Tibial artery (tissue), 4 donors: ENCODE measurements at regions not wholly inside any gene's neighbourhood (a gene's known extent, or its start where the extent isn't known, plus 50 kb on each side); places are given as distances from the start of the nearest gene placed in this dataset.
"Not testable (repeated sequence)": the region's sequence is repeated elsewhere in the genome, so short reads cannot be mapped to it uniquely, and the experiment has no call there.

Source experiments
- DNase-seq, 2 donors: peaks; one replicate each; pipeline ENCODE4 v3.0.0-alpha.2; 2019
- H3K27ac ChIP-seq, 2 donors: fragments of 200-600 bp; sonication (generic) in 1 of 2; 1 replicate in 1 of 2; 2 replicates in 1 of 2; pipeline ENCODE4 v1.5.1; 2018 to 2019; ENCODE audit warnings: mild to moderate bottlenecking in 1 of 2
- H3K27me3 ChIP-seq, 2 donors: fragments of 200-600 bp; sonication (generic) in 1 of 2; one replicate each; pipeline versions ENCODE4 v1.5.1 to v1.6.0; 2016 to 2019
- H3K36me3 ChIP-seq, 3 donors: fragments of 200-600 bp; sonication (generic) in 2 of 3; one replicate each; pipeline ENCODE4 v1.5.1; 2016 to 2019; ENCODE audit warnings: mild to moderate bottlenecking in 2 of 3
- H3K4me1 ChIP-seq, 4 donors: fragments of 200-600 bp; sonication (generic) in 2 of 4; 1 replicate in 3 of 4; 2 replicates in 1 of 4; pipeline ENCODE4 v1.5.1; 2016 to 2019
- H3K4me3 ChIP-seq, 2 donors: fragments of 200-600 bp; sonication (generic) in 1 of 2; 1 replicate in 1 of 2; 2 replicates in 1 of 2; pipeline ENCODE4 v1.5.1; 2018 to 2019; ENCODE audit warnings: mild to moderate bottlenecking in 2 of 2
- H3K9me3 ChIP-seq, 3 donors: fragments of 200-600 bp; sonication (generic) in 1 of 3; one replicate each; pipeline ENCODE4 v1.5.1; 2016 to 2019
- CTCF ChIP-seq, 2 experiments: fragments of 200-600 bp in 1 of 2; fragments of 450-650 bp in 1 of 2; IDR thresholded peaks; one replicate each; pipeline ENCODE4 v1.5.1; 2017 to 2019; ENCODE audit warnings: antibody characterized with exemption in 2 of 2, mild to moderate bottlenecking in 1 of 2, moderate library complexity in 1 of 2
- intact Hi-C: fragments of 100-400 bp; cut with DNase I; formaldehyde crosslinking; loops from one replicate; pipeline ENCODE4 v1.15.0; 2023; ENCODE audit warnings: low total_unique reads

- H3K9me3 ChIP-seq = no peaks in the 10 kb centered on the region
- H3K27ac ChIP-seq = no peak overlapping the region
- H3K4me1 ChIP-seq = peaks cover 0 to 24% (median 14%) of the 10 kb centered on the region in 4 donors
- no peak for DNase-seq
- H3K4me3 ChIP-seq = no peak overlapping the region
- H3K36me3 ChIP-seq = no peaks in the 10 kb centered on the region
- H3K27me3 ChIP-seq = no peaks in the 10 kb centered on the region
- intact Hi-C loops = no loop called here
- no peak for TF ChIP-seq CTCF (IDR thresholded peaks at IDR 0.05)
Measured at GRCh38 chr5:126007841-126008240, 415.4 kb upstream of the GRAMD2B start.

- Histone ChIP-seq H3K4me1 (peaks cover 0 to 8% (median 2%) of the 10 kb centered on the region in 4 donors), H3K36me3 (no peaks in the 10 kb centered on the region), H3K27ac (no peak overlapping the region), H3K4me3 (no peak overlapping the region), H3K9me3 (no peaks in the 10 kb centered on the region), H3K27me3 (no peaks in the 10 kb centered on the region)
- TF ChIP-seq CTCF (IDR thresholded peaks at IDR 0.05) = no peak
- intact Hi-C loops = no loop called here
- no peak for DNase-seq
Measured at GRCh38 chr5:126009566-126009965, 413.6 kb upstream of the GRAMD2B start.

GRCh38 chr5:126011526-126011925 is 411.7 kb upstream of the GRAMD2B start:
- DNase-seq, intact Hi-C loops, H3K9me3 ChIP-seq, H3K36me3 ChIP-seq, H3K4me3 ChIP-seq, H3K27ac ChIP-seq, H3K27me3 ChIP-seq: not testable (repeated sequence)
- peaks cover 0 to 23% (median 9%) of the 10 kb centered on the region in 4 donors for H3K4me1 ChIP-seq

- intact Hi-C loops = no loop called here
- H3K4me3 ChIP-seq = no peak overlapping the region
Measured at GRCh38 chr5:126014676-126015075, 408.5 kb upstream of the GRAMD2B start.

GRCh38 chr5:126015235-126016181 is 407.7 kb upstream of the GRAMD2B start:
- DNase-seq = no peak
- no peaks in the 10 kb centered on the region for H3K27me3 ChIP-seq
- TF ChIP-seq CTCF (IDR thresholded peaks at IDR 0.05) = no peak
- no peak overlapping the region for H3K4me3 ChIP-seq
- H3K4me1 ChIP-seq = peaks cover 0 to 19% (median 9%) of the 10 kb centered on the region in 4 donors
- H3K36me3 ChIP-seq = no peaks in the 10 kb centered on the region
- H3K27ac ChIP-seq = peak overlapping the region; percentile 8
- intact Hi-C loops = no loop called here
- no peaks in the 10 kb centered on the region for H3K9me3 ChIP-seq

More at GRCh38 chr5:126014676-126015075, 408.5 kb upstream of the GRAMD2B start:
- H3K4me1 ChIP-seq = peaks cover 0 to 19% (median 9%) of the 10 kb centered on the region in 4 donors
- no peak for TF ChIP-seq CTCF (IDR thresholded peaks at IDR 0.05)
- no peak for DNase-seq
- no peaks in the 10 kb centered on the region for H3K9me3 ChIP-seq
- H3K27ac ChIP-seq = no peak overlapping the region
- no peaks in the 10 kb centered on the region for H3K36me3 ChIP-seq
- H3K27me3 ChIP-seq = no peaks in the 10 kb centered on the region

- DNase-seq = peak in 1 of 2 donors; percentile 41
- intact Hi-C loops = no loop called here
- Histone ChIP-seq H3K4me3 (no peak overlapping the region), H3K4me1 (peaks cover 0 to 19% (median 9%) of the 10 kb centered on the region in 4 donors), H3K36me3 (no peaks in the 10 kb centered on the region), H3K9me3 (no peaks in the 10 kb centered on the region), H3K27ac (no peak overlapping the region), H3K27me3 (no peaks in the 10 kb centered on the region)
- no peak for TF ChIP-seq CTCF (IDR thresholded peaks at IDR 0.05)
Measured at GRCh38 chr5:126016256-126016655, 407.0 kb upstream of the GRAMD2B start.
